Body of pancreas (tissue), 4 donors: ENCODE measurements at regions not wholly inside any gene's neighbourhood (a gene's known extent, or its start where the extent isn't known, plus 50 kb on each side); places are given as distances from the start of the nearest gene placed in this dataset.

Source experiments
- ATAC-seq: fragments of 150-250 bp; one replicate; pipeline ENCODE4 v1.9.1; 2016
- DNase-seq, 4 donors: peaks; one replicate each; pipeline ENCODE4 v3.0.0-alpha.2; 2019
- H3K27ac ChIP-seq, 4 donors: fragments of 200-600 bp; sonication (generic); 1 replicate in 3 of 4; 2 replicates in 1 of 4; pipeline versions ENCODE4 v1.5.1 to v1.6.1; 2016 to 2019; ENCODE audit warnings: mild to moderate bottlenecking in 1 of 4, mixed read lengths in 1 of 4, moderate library complexity in 1 of 4
- H3K27me3 ChIP-seq, 2 donors: fragments of 200-600 bp; sonication (generic); one replicate each; pipeline ENCODE4 v1.6.0; 2016; ENCODE audit warnings: mild to moderate bottlenecking in 1 of 2
- H3K36me3 ChIP-seq, 2 donors: fragments of 200-600 bp; sonication (generic); replicated peaks in 1 of 2; 2 replicates each; pipeline ENCODE4 v1.5.1; 2016; ENCODE audit warnings: low read depth in 2 of 2; ENCODE audit not compliant: insufficient read depth in 1 of 2
- H3K4me1 ChIP-seq: fragments of 200-600 bp; sonication (generic); one replicate; pipeline ENCODE4 v1.6.0; 2016
- H3K4me3 ChIP-seq, 2 donors: fragments of 200-600 bp; sonication (generic); 1 replicate in 1 of 2; 2 replicates in 1 of 2; pipeline ENCODE4 v1.5.1; 2016 to 2019
- H3K9me3 ChIP-seq, 3 donors: fragments of 200-600 bp; sonication (generic); 1 replicate in 2 of 3; 2 replicates in 1 of 3; pipeline ENCODE4 v1.5.1; 2016
- CTCF ChIP-seq, 7 experiments: fragments of 450-650 bp in 4 of 7; fragments of 200-600 bp in 3 of 7; sonication (generic) in 3 of 7; IDR thresholded peaks; one replicate each; pipeline ENCODE4 v1.5.1; 2016 to 2019; ENCODE audit warnings: antibody characterized with exemption in 7 of 7
- POLR2A ChIP-seq, 3 donors: fragments of 450-650 bp; IDR thresholded peaks; one replicate each; pipeline ENCODE4 v1.6.1; 2016; ENCODE audit warnings: antibody characterized with exemption in 3 of 3, mild to moderate bottlenecking in 2 of 3
- WGBS, 2 donors: methylation state at CpG; one replicate each; pipeline ENCODE4 v1.1.5; 2017; 5-methylcytosine and 5-hydroxymethylcytosine counted together
- intact Hi-C: fragments of 100-400 bp; cut with DNase I; formaldehyde crosslinking; loops from one replicate; pipeline ENCODE4 v1.15.1; 2023

GRCh38 chr20:1831096-1831495, 64.1 kb upstream of the SIRPA start:
- intact Hi-C loops, result no loop called here
- ATAC-seq, result no peak
- H3K9me3 ChIP-seq, result no peaks in the 10 kb centered on the region
- no peaks in the 10 kb centered on the region for H3K27me3 ChIP-seq
- 37 to 49% methylated on average over 6 of the region's 6 CpGs for WGBS, 2 donors
- no peaks in the 10 kb centered on the region for H3K36me3 ChIP-seq
- no peak overlapping the region for H3K4me3 ChIP-seq
- H3K4me1 ChIP-seq, result peaks cover 28% of the 10 kb centered on the region
- H3K27ac ChIP-seq, result peak overlapping the region in 2 of 4 donors; percentile 43 to 85
- TF ChIP-seq POLR2A (IDR thresholded peaks at IDR 0.05) (no peak), CTCF (IDR thresholded peaks at IDR 0.05) (no peak)
- no peak for DNase-seq

- 16 to 18% methylated on average over 3 to 7 of the region's 7 CpGs for WGBS, 2 donors
- Histone ChIP-seq H3K27me3 (no peaks in the 10 kb centered on the region), H3K27ac (peak overlapping the region in 3 of 4 donors; percentile 25 to 85 (median 43)), H3K9me3 (no peaks in the 10 kb centered on the region), H3K36me3 (no peaks in the 10 kb centered on the region), H3K4me1 (peaks cover 28% of the 10 kb centered on the region), H3K4me3 (no peak overlapping the region)
- peak; percentile 50 to 75 (median 66) for DNase-seq
- intact Hi-C loops, result no loop called here
- ATAC-seq, result peak; percentile 47
- no peak for TF ChIP-seq POLR2A (IDR thresholded peaks at IDR 0.05)
Measured at GRCh38 chr20:1830240-1830639, 65.0 kb upstream of the SIRPA start.

GRCh38 chr20:1829531-1829930, 65.7 kb upstream of the SIRPA start:
- no peak for DNase-seq
- intact Hi-C loops, result no loop called here

GRCh38 chr20:1828786-1829131, 66.4 kb upstream of the SIRPA start:
- H3K36me3 ChIP-seq, result no peaks in the 10 kb centered on the region
- DNase-seq, result no peak
- H3K4me3 ChIP-seq, result no peak overlapping the region
- TF ChIP-seq POLR2A (IDR thresholded peaks at IDR 0.05) (no peak), CTCF (IDR thresholded peaks at IDR 0.05) (no peak)
- no peak for ATAC-seq
- H3K4me1 ChIP-seq, result peaks cover 28% of the 10 kb centered on the region
- WGBS, 2 donors, result 27 to 42% methylated on average over 1 of the region's 1 CpG
- no peaks in the 10 kb centered on the region for H3K9me3 ChIP-seq
- no peaks in the 10 kb centered on the region for H3K27me3 ChIP-seq
- intact Hi-C loops, result no loop called here
- peak overlapping the region in 3 of 4 donors; percentile 52 to 85 (median 76) for H3K27ac ChIP-seq

More at GRCh38 chr20:1829531-1829930, 65.7 kb upstream of the SIRPA start:
- 48 to 51% methylated on average over 9 of the region's 9 CpGs for WGBS, 2 donors
- peak overlapping the region in 3 of 4 donors; percentile 43 to 85 (median 52) for H3K27ac ChIP-seq
- H3K9me3 ChIP-seq, result no peaks in the 10 kb centered on the region
- no peak for ATAC-seq
- H3K36me3 ChIP-seq, result no peaks in the 10 kb centered on the region
- H3K4me3 ChIP-seq, result no peak overlapping the region
- H3K4me1 ChIP-seq, result peaks cover 28% of the 10 kb centered on the region
- no peaks in the 10 kb centered on the region for H3K27me3 ChIP-seq
- TF ChIP-seq POLR2A (IDR thresholded peaks at IDR 0.05), result no peak
- TF ChIP-seq CTCF (IDR thresholded peaks at IDR 0.05), result no peak

GRCh38 chr20:1827974-1828785, 67.0 kb upstream of the SIRPA start:
- TF ChIP-seq POLR2A (IDR thresholded peaks at IDR 0.05) (peak in 2 of 3 donors; percentile 27 to 38), CTCF (IDR thresholded peaks at IDR 0.05) (no peak)
- Histone ChIP-seq H3K4me3 (no peak overlapping the region), H3K4me1 (peaks cover 28% of the 10 kb centered on the region), H3K9me3 (no peaks in the 10 kb centered on the region), H3K27me3 (no peaks in the 10 kb centered on the region), H3K36me3 (no peaks in the 10 kb centered on the region), H3K27ac (peak overlapping the region; percentile 12 to 85 (median 64))
- DNase-seq, result peak; percentile 61 to 77 (median 73)
- intact Hi-C loops, result no loop called here
- 27 to 28% methylated on average over 9 to 13 of the region's 13 CpGs for WGBS, 2 donors
- ATAC-seq, result peak; percentile 88
